BJ (cell line): ENCODE measurements at regions not wholly inside any gene's neighbourhood (a gene's known extent, or its start where the extent isn't known, plus 50 kb on each side); places are given as distances from the start of the nearest gene placed in this dataset.

Experiments
- CTCF ChIA-PET: fragments of 350-600 bp; formaldehyde crosslinking; extraction: SDS; loops from one replicate; lab custom pipeline; 2021; ENCODE audit warnings: antibody characterized with exemption, inconsistent platforms; lab: Yijun Ruan, JAX
- POLR2A ChIA-PET: fragments of 300-600 bp; sonication (Branson Sonifier 250); formaldehyde crosslinking; extraction: SDS; loops from one replicate; lab custom pipeline; 2021; ENCODE audit warnings: antibody characterized with exemption; lab: Charles Lee
- DNase-seq: peaks from one replicate; pipeline ENCODE4 v3.0.0-alpha.2; 2011; ENCODE audit warnings: low read depth
- H3K27me3 ChIP-seq: 2 replicates; pipeline ENCODE4 v1.6.0; 2011; ENCODE audit warnings: low read length; ENCODE audit not compliant: control insufficient read depth, insufficient read depth
- H3K36me3 ChIP-seq: 2 replicates; pipeline ENCODE4 v1.5.1; 2011; ENCODE audit warnings: low read length; ENCODE audit not compliant: control insufficient read depth, insufficient read depth
- H3K4me3 ChIP-seq: 2 replicates; pipeline ENCODE4 v1.5.1; 2011; ENCODE audit warnings: low read depth, mild to moderate bottlenecking, control low read depth, low read length
- TF ChIP-seq, protein P1 (sequence below): IDR thresholded peaks from 2 replicates; pipeline ENCODE4 v1.5.1; 2011; ENCODE audit warnings: low read depth, mild to moderate bottlenecking, control low read depth, inconsistent platforms, low read length, moderate library complexity; ENCODE audit not compliant: insufficient read depth

DNA sequence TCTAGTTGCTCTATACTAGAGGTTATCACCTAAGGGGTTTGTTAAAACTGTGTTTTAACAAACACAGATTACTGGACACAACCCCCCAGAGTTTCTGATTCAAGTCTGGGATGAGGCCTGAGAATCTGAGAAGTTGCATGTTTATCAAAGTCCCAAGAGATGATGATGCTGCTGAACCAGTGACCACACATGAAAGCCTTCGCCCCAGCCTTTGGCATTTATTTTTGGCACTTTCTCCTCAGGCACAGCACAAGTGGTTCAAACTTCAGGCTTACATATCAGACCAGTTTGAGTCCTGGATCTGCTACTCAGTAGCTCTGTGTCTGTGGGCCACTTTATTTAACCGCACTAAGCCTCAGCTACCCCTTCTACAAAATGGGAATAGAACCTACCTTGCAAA lies 407.2 kb upstream of the PIK3R1 start:
- TF ChIP-seq, protein P1, sequence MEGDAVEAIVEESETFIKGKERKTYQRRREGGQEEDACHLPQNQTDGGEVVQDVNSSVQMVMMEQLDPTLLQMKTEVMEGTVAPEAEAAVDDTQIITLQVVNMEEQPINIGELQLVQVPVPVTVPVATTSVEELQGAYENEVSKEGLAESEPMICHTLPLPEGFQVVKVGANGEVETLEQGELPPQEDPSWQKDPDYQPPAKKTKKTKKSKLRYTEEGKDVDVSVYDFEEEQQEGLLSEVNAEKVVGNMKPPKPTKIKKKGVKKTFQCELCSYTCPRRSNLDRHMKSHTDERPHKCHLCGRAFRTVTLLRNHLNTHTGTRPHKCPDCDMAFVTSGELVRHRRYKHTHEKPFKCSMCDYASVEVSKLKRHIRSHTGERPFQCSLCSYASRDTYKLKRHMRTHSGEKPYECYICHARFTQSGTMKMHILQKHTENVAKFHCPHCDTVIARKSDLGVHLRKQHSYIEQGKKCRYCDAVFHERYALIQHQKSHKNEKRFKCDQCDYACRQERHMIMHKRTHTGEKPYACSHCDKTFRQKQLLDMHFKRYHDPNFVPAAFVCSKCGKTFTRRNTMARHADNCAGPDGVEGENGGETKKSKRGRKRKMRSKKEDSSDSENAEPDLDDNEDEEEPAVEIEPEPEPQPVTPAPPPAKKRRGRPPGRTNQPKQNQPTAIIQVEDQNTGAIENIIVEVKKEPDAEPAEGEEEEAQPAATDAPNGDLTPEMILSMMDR, result no peak
- POLR2A ChIA-PET, result interaction anchor here (0.6 kb wide), 1 partner anchor 407 kb away, joined by 10 read pairs; the partner anchor contains the start of gene PIK3R1
- H3K4me3 ChIP-seq, result no peak overlapping the region
- no peaks in the 10 kb centered on the region for H3K36me3 ChIP-seq
- no peak for DNase-seq
- CTCF ChIA-PET, result no interaction called here
- H3K27me3 ChIP-seq, result no peaks in the 10 kb centered on the region

DNA sequence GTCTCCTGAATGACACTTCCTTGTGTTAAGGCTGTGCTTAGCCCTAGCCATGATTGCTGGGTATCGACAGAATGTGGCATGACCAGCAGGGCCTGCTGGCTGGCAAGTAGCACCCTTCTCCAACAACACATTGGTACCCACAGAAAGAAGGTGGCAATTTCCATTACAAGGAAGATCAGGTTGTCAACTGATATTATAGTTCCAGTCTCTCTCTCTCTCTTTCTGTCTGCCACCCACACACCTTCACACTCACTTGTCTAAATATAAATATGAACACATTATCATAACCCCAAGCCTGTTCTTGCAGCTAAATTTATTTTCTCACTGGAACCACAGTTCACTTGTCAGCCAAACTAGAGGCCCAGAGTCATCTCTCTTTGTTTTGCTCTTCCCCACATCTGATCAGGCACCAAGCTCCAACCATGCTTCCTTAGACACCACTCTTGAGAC lies 408.1 kb upstream of the PIK3R1 start:
- H3K27me3 ChIP-seq, result no peaks in the 10 kb centered on the region
- no peaks in the 10 kb centered on the region for H3K36me3 ChIP-seq
- no peak overlapping the region for H3K4me3 ChIP-seq
- no peak for DNase-seq
- CTCF ChIA-PET, result no interaction called here
- TF ChIP-seq, protein P1, result no peak
- POLR2A ChIA-PET, result no interaction called here

DNA sequence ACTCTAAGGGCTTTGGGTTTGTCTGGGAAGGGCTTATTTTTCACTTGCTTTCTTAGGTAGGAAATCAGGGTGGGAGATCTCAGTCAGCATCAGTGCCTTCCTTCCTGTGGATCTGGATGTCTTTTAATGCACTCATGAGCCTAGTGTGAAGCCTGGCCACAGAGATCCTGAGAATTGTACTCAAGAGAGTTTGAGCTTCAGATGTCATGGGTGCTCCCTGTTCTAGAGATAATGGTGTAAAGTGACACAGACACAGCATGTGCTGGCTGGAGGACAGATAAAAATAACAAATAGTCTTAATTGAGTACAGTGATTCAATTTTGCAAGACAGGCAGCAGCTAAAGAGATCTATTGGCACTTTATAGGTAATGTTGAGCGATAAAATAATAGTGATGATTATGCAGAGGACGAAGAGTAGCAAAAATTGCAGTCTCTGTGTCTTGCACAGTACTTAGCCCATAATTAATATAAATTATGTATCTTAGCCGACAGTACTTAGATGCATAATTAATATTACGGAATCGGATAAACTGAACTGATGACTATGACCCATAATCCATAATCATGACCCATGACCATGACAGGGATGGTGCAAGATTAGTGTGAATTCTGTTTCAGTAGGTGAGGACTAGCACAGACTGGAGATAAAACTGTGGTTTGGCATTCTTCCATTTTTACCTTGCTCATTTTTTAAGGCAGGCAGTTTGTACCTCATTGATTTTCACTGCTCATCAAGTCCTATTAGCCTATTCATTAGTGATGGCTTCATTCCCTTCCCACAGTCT lies 408.7 kb upstream of the PIK3R1 start:
- TF ChIP-seq, protein P1, result no peak
- ChIA-PET CTCF (no interaction called here), POLR2A (no interaction called here)
- Histone ChIP-seq H3K4me3 (no peak overlapping the region), H3K27me3 (no peaks in the 10 kb centered on the region), H3K36me3 (no peaks in the 10 kb centered on the region)
- DNase-seq, result no peak

DNA sequence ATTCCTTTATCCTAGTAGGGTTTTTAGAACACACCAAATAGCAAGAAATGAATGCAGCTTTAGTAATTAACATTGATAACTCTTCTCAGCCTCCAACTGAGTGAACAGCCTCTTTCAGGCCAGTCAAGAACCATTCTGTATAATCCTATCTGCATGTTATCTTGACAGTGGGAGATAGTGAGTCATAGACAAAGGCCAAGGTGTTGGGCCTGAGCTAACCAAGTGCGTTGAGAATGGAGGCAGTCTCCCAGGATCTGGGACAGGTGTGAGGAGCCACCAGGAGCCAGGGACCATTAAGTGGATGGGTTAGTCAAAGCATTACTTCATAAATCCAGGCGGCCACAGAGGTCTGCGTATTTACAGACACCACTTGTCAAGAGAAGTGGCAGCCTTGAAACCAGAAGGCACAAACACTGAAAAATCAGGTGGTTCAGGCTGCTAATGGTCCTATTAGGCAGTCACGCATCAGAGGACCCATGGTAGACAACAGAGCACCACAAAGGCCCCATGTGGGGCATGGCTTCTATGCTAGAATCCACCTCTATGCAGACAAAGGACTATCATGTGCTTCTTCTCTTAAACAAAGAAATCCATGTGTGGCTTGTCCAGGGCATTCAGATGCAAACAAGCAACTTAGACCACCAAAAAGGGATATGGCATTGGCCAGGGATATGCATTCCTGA lies 409.7 kb upstream of the PIK3R1 start:
- DNase-seq, result no peak
- ChIA-PET POLR2A (no interaction called here), CTCF (no interaction called here)
- H3K36me3 ChIP-seq, result no peaks in the 10 kb centered on the region
- no peak overlapping the region for H3K4me3 ChIP-seq
- no peaks in the 10 kb centered on the region for H3K27me3 ChIP-seq
- TF ChIP-seq, protein P1, result no peak

DNA sequence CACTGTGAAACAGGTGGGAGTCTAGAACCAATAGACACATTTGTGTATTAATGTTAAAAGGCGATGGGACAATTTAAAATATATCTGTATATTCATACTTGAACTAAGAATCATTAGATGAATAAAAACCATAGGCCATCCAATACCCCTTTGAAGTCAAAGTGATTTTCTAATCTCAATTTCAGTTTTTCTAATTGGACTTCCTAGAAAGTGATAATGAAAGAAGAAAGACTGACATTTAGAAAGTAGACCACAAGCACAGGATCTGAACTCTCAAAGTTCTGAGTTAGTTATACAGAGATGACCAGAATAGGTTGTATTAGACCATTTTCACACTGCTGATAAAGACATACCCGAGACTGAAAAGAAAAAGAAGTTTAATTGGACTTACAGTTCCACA lies 412.8 kb upstream of the PIK3R1 start:
- Histone ChIP-seq H3K27me3 (no peaks in the 10 kb centered on the region), H3K36me3 (no peaks in the 10 kb centered on the region), H3K4me3 (no peak overlapping the region)
- TF ChIP-seq, protein P1, result no peak
- no peak for DNase-seq
- ChIA-PET CTCF (no interaction called here), POLR2A (no interaction called here)
